ENCODE measurements at regions not wholly inside any gene's neighbourhood (a gene's known extent, or its start where the extent isn't known, plus 50 kb on each side); places are given as distances from the start of the nearest gene placed in this dataset.
A peak's percentile ranks its signal among the peaks of the same experiment; 100 is the strongest.
"Not testable (repeated sequence)": the region's sequence is repeated elsewhere in the genome, so short reads cannot be mapped to it uniquely, and the experiment has no call there.

GRCh38 chr4:74505355-74505978 is 60.5 kb downstream of the AREG start:
- not testable (repeated sequence) for DNase-seq

- DNase-seq: peak; percentile 69
These were observed 64.4 kb downstream of the AREG start for GRCh38 chr4:74509363-74509762.

- no peak for DNase-seq
These were observed 71.4 kb downstream of the AREG start for GRCh38 chr4:74516303-74516702.

GRCh38 chr4:74517996-74518395 is 73.1 kb downstream of the AREG start:
- no peak for DNase-seq

- no peak for DNase-seq
These were observed 77.5 kb downstream of the AREG start for GRCh38 chr4:74522251-74522991.

- DNase-seq: no peak
These were observed 78.2 kb downstream of the AREG start for GRCh38 chr4:74523096-74523495.

- DNase-seq: no peak
These were observed 80.0 kb downstream of the AREG start for GRCh38 chr4:74524985-74525384.

- DNase-seq: peak; percentile 21
These were observed 82.1 kb downstream of the AREG start for GRCh38 chr4:74527049-74527448.

GRCh38 chr4:74528178-74528577 is 83.2 kb downstream of the AREG start:
- DNase-seq: no peak

GRCh38 chr4:74529284-74530041 is 84.5 kb downstream of the AREG start:
- no peak for DNase-seq

GRCh38 chr4:74531963-74532794 is 87.2 kb downstream of the AREG start:
- DNase-seq: peak; percentile 88

- no peak for DNase-seq
These were observed 89.2 kb downstream of the AREG start for GRCh38 chr4:74534121-74534520.

- DNase-seq: no peak
These were observed 90.0 kb downstream of the AREG start for GRCh38 chr4:74534936-74535335.

- DNase-seq: no peak
These were observed 90.6 kb downstream of the AREG start for GRCh38 chr4:74535512-74535911.

GRCh38 chr4:74536557-74536956 is 91.6 kb downstream of the AREG start:
- DNase-seq: peak; percentile 50

- no peak for DNase-seq
These were observed 92.5 kb downstream of the AREG start for GRCh38 chr4:74537459-74537858.

- no peak for DNase-seq
These were observed 94.3 kb downstream of the AREG start for GRCh38 chr4:74539044-74539790.

- DNase-seq: no peak
These were observed 95.3 kb downstream of the AREG start for GRCh38 chr4:74540193-74540592.

- no peak for DNase-seq
These were observed 96.7 kb downstream of the AREG start for GRCh38 chr4:74541667-74542066.

- DNase-seq: peak; percentile 81
These were observed 98.4 kb downstream of the AREG start for GRCh38 chr4:74543231-74543781.

GRCh38 chr4:74543983-74544382 is 99.0 kb downstream of the AREG start:
- DNase-seq: no peak

Data from hematopoietic multipotent progenitor cell treated with erythropoietin and hydrocortisone succinate and interleukin-3 and kit ligand, for 6 days (in vitro differentiated cells).